LNCaP clone FGC (cell line): ENCODE measurements at regions not wholly inside any gene's neighbourhood (a gene's known extent, or its start where the extent isn't known, plus 50 kb on each side); places are given as distances from the start of the nearest gene placed in this dataset.

Experiments used
- DNase-seq: peaks from one replicate; pipeline ENCODE4 v3.0.0-alpha.2; 2011; ENCODE audit warnings: low read depth
- H3K4me3 ChIP-seq: 2 replicates; pipeline ENCODE4 v1.5.1; 2011; ENCODE audit warnings: mild to moderate bottlenecking, low read depth, low read length, control low read depth
- TF ChIP-seq, protein P1 (sequence below): IDR thresholded peaks from 2 replicates; pipeline ENCODE4 v1.5.1; 2012; ENCODE audit warnings: mild to moderate bottlenecking; ENCODE audit not compliant: control insufficient read depth, insufficient read depth; ENCODE audit errors: extremely low read depth

DNA sequence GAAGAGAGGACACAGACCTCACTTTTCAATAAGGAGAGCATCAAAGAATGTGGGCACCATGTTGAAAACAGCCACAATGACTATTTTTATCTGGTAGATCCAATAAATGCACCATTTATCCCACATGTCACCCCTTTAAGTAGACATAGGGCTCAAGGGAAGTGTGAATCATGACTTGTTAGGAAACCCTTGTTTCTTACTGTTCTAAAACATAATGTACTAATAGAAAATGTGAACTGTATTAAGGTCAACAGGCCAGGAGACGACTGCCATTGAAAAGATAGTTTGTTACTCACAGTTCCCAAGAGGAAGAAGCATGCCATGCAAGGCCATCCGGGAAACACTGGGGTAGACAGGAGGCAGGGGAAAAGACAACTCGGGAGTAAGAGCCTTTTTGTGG lies 137.7 kb downstream of the EN1 start:
- no peak overlapping the region for H3K4me3 ChIP-seq
- DNase-seq = no peak
- TF ChIP-seq, protein P1, sequence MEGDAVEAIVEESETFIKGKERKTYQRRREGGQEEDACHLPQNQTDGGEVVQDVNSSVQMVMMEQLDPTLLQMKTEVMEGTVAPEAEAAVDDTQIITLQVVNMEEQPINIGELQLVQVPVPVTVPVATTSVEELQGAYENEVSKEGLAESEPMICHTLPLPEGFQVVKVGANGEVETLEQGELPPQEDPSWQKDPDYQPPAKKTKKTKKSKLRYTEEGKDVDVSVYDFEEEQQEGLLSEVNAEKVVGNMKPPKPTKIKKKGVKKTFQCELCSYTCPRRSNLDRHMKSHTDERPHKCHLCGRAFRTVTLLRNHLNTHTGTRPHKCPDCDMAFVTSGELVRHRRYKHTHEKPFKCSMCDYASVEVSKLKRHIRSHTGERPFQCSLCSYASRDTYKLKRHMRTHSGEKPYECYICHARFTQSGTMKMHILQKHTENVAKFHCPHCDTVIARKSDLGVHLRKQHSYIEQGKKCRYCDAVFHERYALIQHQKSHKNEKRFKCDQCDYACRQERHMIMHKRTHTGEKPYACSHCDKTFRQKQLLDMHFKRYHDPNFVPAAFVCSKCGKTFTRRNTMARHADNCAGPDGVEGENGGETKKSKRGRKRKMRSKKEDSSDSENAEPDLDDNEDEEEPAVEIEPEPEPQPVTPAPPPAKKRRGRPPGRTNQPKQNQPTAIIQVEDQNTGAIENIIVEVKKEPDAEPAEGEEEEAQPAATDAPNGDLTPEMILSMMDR = no peak

DNA sequence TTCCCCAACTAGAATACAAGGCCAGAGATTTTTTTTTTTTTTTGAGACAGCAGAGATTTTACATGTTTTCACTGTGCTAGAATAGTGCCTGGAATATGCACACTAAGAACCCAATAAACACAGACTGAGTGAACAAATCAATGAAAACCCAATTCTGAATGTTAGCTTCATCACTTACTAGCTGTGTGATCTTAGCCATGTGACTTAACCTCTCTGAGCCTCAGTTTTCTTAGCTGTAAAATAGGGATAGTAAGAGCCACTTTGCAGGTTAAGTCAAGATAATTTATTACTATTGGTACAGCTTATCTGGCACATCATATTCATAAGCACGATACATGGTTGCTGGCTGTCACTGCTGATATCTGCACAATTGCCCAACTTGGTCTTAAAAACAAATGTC lies 140.6 kb downstream of the EN1 start:
- no peak for DNase-seq
- H3K4me3 ChIP-seq = no peak overlapping the region

DNA sequence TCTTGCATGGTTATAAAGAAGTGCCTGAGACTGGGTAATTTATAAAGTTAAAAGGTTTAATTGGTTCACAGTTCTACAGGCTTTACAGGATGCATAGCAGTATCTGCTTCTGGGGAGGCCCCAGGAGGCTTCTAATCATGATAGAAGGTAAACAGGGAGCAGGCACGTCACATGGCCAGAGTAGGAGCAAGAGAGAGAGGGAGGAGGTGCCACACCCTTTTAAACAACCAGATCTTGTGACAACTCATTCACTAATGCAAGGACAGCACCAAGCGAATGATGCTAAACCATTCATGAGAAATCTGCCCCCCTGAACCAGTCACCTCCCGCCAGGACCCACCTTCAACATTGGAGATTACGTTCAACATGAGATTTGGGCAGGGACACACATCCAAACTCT lies 141.1 kb downstream of the EN1 start:
- no peak for DNase-seq
- no peak overlapping the region for H3K4me3 ChIP-seq
- TF ChIP-seq, protein P1 = no peak

More for the DNA sequence above, 140.6 kb downstream of the EN1 start:
- TF ChIP-seq, protein P1 = no peak

DNA sequence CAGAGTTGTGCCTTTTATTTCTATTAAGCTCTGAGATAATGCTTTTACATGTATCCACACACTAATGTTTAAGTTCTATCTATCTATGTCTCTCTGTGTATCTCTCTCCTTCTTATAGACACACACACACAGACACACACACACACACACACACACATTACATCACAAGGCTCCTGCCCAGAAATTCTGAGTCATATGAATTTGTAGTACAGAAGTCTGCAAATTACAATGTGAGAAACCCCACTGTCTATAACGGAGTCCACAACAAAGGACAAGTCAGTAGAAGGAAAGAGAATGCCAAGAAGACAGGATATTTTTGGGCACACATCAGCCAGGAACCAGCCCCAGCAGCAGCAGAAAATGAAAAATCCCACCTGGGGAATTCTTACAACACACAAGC lies 142.4 kb downstream of the EN1 start:
- TF ChIP-seq, protein P1 = no peak
- DNase-seq = no peak

DNA sequence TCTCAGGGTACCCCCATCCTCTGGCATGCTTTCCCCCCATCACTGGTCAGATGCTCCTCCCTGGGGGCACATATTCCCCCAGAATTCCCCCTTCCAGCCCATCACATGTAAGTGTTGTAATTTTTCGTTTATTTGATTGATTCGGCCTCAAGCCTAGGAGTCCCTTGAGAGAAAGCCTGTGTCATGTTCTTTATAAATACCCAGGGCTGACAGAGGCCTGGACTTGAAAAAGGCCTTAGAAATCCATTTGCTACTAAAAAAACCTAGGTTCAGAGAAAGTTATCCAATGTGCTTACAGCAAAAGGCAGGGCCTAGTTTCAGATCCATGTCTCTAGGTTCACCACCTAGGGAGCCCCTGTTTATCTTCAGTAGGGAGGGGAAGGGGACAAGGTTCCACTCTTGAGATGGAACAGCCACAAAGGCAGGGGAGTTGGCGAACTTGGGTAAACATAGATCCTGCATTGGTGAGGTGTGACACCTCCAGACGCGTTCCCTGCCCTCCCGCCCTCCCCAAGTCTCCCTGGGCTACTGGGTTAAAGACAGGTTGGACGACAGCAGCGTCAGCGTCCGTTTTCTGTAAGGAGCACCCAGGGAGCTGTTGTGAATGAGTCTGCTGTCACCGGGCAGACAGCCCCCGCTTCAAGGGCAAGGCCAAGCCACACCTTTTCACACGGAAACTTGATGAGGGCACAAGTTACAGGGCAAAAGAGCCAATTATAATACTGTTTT lies 147.8 kb downstream of the EN1 start:
- no peak for DNase-seq
- no peak overlapping the region for H3K4me3 ChIP-seq
- TF ChIP-seq, protein P1 = no peak

More for the DNA sequence above, 142.4 kb downstream of the EN1 start:
- H3K4me3 ChIP-seq = no peak overlapping the region

DNA sequence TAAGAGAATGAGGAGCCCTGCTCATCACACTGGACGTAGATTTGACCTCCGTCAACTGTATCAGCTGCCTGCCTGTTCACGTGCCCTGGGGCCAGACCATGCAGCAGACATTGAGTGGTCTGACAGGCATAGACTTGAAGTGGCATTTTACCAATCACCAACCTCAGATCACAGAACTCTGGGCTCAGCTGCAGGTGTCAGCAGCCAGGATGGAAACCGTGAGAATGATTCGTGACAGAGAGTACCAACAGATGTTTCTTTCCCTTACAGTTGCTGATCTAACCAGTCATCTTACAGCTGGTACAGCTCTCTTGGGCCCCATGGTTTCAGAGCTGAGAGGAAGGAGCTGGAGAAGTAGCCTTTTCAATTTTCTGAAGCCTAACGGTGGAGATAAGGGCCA lies 148.9 kb downstream of the EN1 start:
- TF ChIP-seq, protein P1 = no peak
- no peak for DNase-seq
- H3K4me3 ChIP-seq = no peak overlapping the region

DNA sequence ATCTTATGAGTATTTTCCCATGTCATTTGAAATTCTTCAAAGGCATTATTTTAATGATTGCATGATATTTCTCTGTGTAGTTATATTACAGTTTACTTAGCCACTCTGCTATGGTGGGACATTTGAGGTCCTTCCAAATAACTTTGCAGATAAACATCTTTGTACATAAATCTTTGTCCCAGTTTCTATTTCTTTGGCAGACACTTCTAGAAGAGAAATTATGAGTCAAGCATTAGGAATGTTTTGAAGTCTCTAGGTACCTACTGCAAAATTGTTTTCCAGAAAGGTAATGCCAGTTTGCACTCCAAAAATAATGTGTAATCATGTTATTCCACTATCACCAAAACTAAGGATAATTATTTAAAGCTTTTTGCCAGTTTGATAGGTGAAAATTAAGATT lies 149.7 kb downstream of the EN1 start:
- TF ChIP-seq, protein P1 = no peak
- H3K4me3 ChIP-seq = no peak overlapping the region
- no peak for DNase-seq
